Keratinocyte (primary cell): ENCODE measurements at regions not wholly inside any gene's neighbourhood (a gene's known extent, or its start where the extent isn't known, plus 50 kb on each side); places are given as distances from the start of the nearest gene placed in this dataset.

ENCODE experiments used
- CTCF ChIP-seq, 3 experiments: IDR thresholded peaks in 1 of 3; conservative IDR thresholded peaks in 1 of 3; optimal IDR thresholded peaks in 1 of 3; 2 replicates in 2 of 3; 3 replicates in 1 of 3; pipeline versions ENCODE3 to v1.5.1; 2011; ENCODE audit warnings: low read length in 3 of 3, mild to moderate bottlenecking in 3 of 3, moderate library complexity in 2 of 3, control low read depth in 1 of 3, inconsistent platforms in 1 of 3; ENCODE audit not compliant: insufficient read depth in 2 of 3; ENCODE audit errors: extremely low read depth in 1 of 3
- EZH2 ChIP-seq: IDR thresholded peaks from one replicate; pipeline ENCODE4 v1.6.1; 2012; ENCODE audit warnings: inconsistent platforms, mild to moderate bottlenecking, low read length, moderate library complexity

DNA sequence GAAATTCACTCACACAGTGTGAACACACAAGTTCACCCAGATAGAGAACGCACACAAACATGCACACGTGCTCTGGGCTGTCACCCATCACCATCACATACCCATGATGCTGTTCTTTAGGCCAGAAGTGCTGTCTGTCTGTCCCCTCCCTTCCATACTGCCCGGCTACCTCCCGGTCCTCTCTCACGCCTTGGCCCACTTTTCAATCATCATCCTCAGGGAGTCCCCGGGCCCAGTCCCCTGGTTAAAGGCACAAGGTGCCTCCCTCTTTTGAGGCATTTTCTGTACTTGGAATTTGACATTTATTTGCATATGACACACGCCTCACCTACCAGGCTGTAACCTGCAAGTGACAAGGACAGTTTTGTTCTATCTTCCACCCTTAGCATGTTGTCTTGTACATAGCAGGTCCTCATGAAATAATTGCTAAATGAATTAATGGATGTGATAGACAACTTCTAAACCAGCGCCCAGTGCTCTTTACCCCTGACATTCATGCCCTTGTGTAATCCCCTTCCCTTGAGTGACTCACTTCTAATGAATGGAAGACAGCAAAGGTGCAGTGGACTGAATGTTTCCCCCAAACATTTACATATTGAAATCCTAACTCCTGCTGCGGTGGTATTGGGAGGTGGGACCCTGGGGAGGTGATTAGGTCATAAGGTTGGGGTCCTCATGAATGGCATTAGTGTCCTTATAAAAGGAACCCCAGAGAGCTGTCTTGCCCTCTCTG, 73.9 kb upstream of the ADPGK start:
- no peak for TF ChIP-seq EZH2
- TF ChIP-seq CTCF (optimal IDR thresholded peaks at IDR 0.05 in 1 of 3, IDR thresholded peaks at IDR 0.05 in 1 of 3, conservative IDR thresholded peaks at IDR 0.05 in 1 of 3; ENCODE audit: extremely low read depth in 1 of 3, insufficient read depth in 2 of 3, low read length in 3 of 3) = no peak
